NCI-H2227 (cell line): ENCODE measurements at regions not wholly inside any gene's neighbourhood (a gene's known extent, or its start where the extent isn't known, plus 50 kb on each side); places are given as distances from the start of the nearest gene placed in this dataset.
"Not testable (repeated sequence)": the region's sequence is repeated elsewhere in the genome, so short reads cannot be mapped to it uniquely, and the experiment has no call there.

Experiments
- DNase-seq: peaks from one replicate; lab custom pipeline; 2025; ENCODE audit not compliant: unreplicated experiment; lab: John Stamatoyannopoulos, UW

DNA sequence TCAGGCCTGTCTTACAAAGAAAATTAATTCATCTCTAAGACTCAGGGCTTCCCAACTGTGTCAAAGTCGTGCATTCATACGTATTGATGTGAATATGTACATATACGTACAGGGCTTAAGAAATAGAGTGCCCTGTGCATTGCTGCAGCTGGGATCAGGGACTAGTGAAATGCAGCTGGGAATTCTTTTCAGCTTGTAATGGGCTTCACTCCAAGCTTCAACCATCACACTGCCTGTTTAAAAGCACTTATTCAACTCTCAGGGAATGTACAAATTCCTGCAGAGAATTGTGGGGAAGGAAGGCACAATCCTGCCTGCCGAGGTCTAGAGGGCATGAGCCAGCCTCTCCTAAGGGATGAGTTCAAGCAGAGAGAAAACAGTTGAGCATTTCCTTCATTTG, 59.6 kb upstream of the MAN2A1 start:
- DNase-seq = no peak

DNA sequence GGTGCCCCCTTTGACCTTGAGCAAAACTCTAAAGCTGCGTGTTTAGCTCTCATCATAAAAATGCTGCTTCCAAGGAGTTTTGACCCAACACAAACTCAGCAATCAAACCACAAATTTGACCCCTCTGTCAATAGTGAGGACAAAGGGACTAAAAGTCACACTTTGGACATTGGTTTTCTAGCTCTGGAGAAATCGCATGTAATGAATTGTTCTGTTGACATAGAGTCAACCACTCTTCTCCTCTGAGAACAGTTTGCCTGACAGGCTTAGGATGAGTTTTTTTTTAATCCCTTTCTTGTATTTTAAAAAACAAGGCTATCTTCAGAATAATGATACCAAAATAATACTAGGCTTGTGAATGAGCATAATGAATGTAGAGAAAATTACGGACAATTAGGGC, 61.1 kb upstream of the MAN2A1 start:
- DNase-seq = no peak

DNA sequence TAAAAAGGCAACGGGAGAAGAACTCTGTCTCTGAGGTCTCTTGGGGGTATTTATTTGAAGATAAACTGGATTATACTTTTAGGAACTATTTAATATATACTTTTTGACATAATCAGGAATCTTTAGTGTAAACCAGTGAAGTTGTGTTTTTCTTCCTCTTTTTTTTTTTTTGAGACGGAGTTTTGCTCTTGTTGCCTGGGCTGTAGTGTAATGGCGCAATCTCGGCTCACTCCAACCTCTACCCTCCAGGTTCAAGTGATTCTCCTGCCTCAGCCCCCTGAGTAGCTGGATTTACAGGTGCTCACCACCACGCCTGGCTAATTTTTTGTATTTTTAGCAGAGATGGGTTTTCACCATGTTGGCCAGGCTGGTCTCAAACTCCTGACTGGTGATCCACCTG, 68.5 kb upstream of the MAN2A1 start:
- DNase-seq = not testable (repeated sequence)

DNA sequence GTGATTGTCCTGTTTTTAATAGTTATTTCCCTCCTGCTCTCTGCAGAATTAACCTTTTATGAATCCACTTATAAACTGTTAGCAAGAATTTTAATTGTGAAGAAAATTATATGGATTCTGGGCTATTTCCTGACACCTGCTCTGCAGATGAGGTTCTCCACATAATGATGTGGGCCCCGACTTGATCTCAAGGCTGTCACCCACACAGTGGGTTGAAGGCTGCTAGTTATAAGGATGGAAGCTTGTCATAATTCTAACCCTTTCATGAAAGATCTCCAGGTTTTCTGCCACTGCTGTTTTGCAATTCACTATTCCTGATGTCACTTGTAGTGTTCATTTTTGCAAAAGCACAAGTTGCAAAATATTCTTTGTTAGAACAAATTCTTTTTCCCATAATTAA, 69.1 kb upstream of the MAN2A1 start:
- DNase-seq = no peak

DNA sequence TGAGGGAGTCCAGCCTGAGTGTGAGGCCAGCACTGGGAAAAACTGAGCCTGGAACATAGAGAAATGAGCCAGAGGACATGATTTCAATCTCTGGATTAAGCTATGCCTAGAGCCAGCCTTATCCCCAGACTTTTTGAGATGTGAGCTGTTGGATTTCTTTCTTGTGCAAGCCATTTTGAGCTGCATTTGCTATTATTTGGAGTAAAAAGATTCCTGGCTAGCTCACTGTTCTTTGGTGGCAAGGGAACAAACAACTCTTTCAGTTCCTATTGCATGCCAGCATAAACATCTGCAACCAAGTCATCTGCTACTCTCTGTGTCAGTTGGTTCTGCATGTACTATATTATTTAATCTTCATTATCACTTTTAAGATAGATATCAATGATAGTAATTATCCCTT, 70.1 kb upstream of the MAN2A1 start:
- no peak for DNase-seq

DNA sequence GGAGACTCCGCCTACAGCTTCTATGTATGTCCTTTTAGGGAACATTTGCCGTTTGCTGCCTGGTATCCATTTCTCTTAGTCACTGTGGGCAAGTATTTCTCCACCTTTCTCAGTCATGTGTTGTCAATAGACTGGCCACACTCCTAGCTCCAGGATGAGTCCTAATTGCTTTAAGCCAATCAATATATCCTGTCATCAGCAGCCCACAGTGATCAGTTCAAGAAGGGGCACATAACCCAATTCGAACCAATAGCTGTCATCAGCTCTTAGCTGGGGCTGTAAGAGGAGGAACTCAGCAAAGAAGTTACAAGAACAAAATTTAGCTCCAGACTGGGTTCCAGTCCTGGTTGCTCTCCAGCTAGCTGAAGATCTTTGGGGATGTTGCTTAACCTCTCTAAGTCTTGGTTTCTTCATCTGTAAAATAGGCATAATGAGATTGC, 70.7 kb upstream of the MAN2A1 start:
- DNase-seq = no peak

DNA sequence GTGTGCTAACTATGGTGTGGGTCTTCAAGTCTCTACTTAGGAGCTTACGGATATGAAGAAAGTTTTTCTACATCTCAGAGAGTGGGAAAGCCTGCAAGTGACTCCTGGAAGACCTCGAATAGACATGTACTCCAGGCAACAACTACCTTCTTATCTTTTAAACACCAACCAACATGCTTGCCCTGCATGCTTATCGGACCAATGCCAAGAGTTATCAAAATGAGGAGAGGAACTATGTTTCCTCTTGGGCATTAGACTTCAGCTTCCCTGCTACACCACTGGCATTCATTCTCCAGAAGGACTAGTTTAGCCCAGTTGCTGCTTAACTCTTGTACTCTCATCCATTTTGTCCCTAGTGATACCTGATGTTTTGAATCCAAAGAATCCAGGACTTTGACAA, 74.7 kb upstream of the MAN2A1 start:
- DNase-seq = no peak

DNA sequence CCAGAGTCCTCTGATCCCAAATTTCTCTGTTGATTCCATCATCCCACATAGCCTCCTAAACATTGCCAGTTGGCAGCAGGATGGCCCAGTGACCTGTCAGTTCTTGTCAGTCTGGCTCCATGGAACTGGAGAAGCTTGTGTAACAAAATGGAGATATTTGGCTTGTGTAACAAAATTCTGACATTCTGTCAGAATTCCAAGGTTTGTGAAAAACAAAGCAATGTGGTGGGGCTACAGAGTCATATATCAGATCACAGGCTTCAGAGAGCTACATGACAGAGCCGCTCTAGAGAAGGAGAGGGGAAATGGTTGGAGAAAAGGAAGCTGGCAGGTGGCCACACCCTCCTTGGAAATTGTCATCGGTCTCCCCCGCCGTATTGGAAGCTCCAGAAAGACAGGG, 75.4 kb upstream of the MAN2A1 start:
- DNase-seq = no peak

DNA sequence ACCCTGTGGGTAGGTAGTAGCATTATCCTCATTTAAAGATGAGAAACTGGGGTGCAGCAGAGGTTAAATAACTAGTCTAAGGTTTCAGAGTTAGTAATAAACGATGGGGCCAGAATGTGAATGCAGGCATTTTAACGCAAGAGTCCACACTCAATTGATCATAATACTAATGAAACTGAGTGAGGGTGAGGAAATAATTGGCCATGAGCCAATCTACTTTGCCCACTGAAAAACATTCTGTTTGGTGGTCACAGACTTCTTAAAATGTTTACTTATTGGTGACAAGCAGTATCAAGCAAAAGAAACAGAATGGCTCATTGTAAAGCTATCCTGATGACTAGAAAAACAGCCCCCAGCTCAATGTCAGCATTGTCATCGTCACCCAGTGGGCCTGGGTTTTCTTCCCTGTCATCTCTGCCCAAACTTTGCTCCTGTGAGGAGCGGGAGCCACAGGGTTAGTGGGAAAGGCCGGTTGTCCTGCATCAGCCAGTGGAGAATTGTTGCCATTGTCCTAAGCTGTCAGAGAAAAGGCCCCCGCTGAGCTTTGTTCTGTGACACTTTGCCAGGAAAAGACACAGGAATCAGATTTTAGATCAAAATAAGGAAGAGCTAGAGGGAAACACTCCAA, 77.3 kb upstream of the MAN2A1 start:
- DNase-seq = no peak

DNA sequence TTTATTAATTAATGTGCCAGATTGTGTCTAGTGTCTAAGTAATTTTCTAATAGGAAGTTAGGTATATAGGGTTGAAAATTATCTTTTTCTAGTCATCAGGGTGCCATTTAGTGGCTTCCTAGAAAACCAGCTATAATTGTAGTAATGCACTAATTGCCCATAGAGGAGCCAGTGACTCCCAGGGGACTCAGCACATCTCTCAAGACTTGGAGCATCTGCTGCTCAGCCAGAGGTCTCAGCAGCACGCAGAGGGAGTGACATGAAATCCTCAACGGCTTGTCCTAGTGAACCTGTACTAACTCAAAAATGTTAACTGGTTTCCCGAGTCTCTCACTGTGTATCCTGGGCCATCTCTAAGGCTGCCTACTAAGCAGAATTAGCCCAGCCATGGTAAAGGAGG, 78.2 kb upstream of the MAN2A1 start:
- DNase-seq = no peak

DNA sequence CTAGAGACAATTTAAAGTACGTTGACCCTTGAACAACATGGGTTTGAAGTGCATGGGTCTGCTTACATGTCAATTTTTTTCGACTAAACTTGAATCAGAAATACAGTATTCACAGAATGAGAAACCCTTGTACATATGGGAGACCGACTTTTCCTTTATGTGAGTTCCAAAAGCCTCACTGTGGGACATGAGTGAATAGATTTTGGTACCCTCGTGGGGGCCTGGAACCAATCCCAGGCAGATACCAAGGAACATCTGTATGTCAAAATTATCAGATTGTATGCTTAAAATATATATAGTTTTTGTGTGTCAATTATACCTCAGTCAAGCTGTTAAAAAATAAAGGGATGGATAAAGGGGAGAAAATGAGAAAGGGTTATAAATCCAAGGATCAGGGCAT, 78.7 kb upstream of the MAN2A1 start:
- no peak for DNase-seq

DNA sequence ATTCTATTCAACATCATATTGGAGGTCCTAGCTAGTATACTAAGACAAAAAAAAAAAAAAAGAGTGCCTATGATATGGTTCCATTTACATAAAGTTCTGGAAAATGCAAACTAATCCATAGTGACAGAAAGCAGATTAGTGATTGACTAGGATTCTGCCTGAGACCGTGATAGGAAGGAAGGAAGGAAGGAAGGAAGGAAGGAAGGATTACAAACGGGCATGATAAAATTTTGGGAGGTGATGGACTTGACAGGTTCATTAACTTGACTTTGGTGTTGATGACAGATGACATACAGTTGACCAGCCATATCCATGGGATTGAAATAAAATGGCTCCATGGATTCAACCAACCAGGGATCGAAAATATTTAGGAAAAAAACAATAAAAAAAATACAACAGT, 79.1 kb upstream of the MAN2A1 start:
- no peak for DNase-seq

DNA sequence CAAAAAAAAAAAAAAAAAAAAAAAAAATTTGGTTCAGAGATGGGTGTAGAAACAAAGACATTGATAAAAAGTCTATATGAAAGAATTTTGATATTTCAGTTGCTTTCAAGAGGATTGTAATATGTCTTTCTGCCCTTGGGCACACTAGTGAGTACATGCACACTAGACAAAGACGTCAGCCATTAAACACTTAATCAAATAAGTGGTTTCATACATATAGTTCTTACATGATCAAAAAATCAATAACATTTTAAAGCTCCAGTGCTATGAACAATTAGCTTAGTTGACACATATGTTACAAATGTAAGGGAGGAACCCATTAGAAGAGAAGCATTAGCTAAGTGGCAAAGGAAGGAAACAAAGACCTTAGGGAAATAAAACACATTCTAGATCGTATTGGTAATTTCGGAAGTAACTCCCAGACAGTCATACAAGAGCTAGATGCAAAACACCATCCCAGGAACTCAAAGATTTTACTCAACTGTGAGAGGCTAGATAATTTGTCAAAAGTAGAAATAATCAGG, 84.5 kb upstream of the MAN2A1 start:
- no peak for DNase-seq

DNA sequence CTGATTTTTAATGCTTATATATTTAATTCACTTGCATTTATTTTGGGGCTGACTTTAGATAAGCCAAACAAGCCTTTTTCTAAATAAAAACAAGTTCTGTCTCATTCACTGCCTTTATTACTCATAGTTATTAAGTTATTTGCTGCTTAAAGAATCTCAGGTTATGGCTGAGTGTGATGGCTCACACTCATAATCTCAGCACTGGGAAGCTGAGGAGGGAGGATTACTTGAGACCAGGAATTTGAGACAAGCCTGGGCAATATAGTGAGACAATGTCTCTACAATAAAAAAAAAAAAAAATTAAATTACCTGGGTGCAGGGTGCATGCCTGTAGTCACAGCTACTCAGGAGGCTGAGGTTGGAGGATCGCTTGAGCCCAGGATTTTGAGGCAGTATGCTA, 85.0 kb upstream of the MAN2A1 start:
- no peak for DNase-seq

DNA sequence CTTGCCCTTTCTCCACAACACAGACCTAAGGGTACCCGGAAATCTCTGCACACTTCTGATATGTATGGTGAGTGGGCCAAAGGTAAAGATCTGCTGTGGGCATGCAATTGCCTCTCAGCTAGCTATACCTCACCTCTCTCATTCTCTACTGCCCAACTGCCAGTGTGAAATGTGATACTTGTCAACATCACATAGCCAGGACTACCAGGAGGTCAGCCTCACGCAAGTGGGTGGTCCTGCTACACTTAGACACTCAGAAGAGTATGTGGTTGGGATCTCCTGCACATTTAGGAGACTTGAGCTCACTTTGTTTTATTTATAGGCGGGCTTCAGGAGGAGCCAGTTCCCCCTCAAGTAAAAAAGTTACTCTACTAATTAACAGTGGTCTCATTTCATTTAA, 88.0 kb upstream of the MAN2A1 start:
- DNase-seq = no peak

DNA sequence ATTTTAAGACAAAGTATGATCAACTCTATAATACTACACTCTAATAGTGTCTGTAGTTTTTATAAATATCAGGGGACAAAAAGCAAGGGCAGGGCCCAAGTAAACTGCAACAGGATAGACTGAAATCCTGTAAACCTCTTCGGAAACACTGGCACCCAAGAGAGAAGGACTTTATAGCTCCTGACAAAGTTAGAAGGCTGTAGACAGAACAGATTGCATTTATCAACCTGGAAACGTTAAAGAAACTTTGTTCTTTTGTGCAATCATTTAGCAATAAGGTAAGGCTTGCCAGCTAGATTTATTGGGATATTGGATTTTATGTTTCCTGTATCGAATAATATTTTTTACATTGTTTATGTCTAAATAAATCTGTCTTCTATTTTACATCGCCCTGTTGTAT, 91.8 kb upstream of the MAN2A1 start:
- DNase-seq = no peak

DNA sequence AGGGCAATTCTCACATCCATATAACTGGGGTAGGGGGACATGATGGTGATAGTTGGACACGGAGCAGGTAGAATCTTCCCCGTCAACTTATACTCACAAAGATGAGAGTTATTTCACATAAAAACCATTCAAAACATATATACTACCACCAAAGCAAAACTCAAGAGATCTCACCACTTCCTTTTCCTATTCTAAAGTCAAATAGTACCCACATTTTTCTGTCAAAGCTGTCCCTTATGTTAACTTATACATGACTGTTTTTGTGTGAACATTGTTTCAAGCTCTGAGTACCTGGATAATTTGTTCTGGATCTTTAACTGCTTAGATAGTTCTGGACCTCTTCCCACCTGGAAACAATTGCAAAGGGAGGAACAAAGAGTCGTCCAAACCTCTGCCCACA, 95.5 kb upstream of the MAN2A1 start:
- DNase-seq = no peak

DNA sequence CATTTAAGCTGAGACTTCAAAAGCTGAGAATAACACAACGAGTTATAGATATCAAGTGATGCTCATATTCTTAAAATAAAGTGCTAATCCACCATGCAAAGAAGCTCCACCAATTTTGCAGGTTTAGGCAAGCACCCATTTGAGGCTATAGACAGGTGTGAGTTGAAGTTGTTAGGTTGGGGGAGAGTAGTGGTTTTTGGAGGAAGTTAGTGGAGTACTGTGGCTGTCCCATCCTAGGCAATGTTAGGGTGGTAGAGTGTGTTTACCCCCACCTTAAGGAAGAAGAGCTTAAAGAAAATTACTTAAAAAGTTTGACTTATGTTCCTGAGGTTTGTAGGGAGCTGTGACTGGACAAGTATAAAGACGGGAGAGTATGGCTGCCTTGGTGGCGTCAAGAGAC, 98.9 kb upstream of the MAN2A1 start:
- DNase-seq = no peak

DNA sequence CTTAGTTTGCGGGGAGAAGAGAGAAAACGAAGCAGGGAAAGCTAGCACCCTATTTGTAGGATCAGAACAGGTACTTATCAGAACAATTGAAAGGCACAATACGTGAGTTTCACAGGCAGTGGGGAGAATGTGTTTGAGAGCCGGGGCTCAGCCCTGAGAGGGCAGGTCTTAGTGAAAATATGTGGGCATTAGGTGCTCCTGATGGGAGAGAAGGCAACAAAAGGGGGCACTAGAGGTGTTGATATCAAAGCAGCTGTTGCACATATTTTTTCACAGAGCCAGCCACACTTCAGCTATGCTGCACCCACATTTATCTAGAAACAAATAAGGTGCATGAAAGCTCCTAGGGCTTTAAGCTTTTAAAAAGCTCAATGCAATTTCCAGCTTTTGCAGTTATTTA, 99.7 kb upstream of the MAN2A1 start:
- DNase-seq = no peak

DNA sequence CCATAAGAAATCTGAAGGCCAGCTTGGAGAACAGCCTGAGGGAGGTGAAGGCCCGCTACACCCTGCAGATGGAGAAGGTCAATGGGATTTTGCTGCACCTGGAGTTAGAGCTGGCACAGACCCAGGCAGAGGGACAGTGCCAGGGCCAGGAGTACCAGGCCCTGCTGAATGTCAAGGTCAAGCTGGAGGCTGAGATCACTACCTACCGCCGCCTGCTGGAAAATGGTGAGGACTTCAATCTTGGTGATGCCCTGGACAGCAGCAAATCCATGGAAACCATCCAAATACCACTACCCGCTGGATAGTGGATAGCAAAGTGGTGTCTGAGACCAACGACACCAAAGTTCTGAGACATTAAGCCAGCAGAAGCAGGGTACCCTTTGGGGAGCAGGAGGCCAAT, 100.5 kb upstream of the MAN2A1 start:
- DNase-seq = no peak

DNA sequence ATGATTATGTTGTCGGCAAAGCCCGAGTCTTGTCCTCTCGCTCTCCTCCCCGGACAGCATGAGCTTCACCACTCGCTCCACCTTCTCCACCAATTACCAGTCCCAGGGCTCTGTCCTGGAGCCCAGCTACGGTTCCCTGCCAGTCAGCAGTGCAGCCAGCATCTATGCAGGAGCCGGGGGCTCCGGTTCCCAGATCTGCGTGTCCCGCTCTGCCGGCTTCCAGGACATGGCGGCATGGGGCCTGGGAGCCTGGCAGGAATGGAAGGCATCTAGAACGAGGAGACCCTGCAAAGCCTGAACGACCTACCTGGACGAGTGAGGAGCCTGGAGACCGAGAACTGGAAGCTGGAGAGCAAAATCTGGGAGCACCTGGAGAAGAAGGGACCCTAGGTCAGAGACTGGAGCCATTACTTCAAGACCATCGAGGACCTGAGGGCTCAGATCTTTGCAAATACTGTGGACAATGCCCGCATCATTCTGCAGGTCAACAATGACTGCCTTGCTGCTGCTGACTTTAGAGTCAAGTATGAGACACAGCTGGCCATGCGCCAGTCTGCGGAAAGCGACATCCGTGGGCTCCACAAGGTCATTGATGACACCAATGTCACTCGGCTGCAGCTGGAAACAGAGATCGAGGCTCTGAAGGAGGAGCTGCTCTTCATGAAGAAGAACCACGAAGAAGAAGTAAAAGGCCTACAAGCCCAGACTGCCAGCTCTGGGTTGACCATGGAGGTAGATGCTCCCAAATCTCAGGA, 101.3 kb upstream of the MAN2A1 start:
- DNase-seq = no peak

DNA sequence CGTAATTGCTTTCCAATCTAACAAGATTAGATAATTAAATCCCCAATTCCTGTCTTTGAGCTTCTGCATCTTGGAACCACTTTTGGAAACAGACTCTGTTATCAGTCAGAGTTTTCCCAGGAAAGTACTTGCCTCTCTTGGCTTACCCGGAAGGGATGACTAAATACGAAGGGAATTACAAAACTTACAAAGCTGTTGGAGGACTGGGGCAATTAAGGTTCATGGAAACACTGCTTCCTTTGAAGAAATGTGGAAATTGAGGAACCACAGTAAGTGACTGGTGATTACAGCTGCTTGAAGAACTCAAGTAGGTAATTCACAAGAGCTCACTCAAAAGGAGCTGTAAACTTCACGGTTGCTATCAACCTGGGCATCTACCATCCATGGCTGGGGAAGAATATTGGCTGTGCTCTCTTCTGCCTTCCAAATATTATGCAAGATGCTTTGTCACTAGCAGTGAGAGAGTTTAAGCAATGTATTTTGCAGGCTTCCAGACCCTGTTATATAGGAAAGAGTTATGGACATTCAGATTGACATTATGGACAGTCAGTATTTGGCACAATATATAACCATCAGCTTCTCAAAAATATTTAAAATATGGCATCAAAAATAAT, 104.6 kb upstream of the MAN2A1 start:
- DNase-seq = no peak
